ENCODE measurements at regions not wholly inside any gene's neighbourhood (a gene's known extent, or its start where the extent isn't known, plus 50 kb on each side); places are given as distances from the start of the nearest gene placed in this dataset.

DNA sequence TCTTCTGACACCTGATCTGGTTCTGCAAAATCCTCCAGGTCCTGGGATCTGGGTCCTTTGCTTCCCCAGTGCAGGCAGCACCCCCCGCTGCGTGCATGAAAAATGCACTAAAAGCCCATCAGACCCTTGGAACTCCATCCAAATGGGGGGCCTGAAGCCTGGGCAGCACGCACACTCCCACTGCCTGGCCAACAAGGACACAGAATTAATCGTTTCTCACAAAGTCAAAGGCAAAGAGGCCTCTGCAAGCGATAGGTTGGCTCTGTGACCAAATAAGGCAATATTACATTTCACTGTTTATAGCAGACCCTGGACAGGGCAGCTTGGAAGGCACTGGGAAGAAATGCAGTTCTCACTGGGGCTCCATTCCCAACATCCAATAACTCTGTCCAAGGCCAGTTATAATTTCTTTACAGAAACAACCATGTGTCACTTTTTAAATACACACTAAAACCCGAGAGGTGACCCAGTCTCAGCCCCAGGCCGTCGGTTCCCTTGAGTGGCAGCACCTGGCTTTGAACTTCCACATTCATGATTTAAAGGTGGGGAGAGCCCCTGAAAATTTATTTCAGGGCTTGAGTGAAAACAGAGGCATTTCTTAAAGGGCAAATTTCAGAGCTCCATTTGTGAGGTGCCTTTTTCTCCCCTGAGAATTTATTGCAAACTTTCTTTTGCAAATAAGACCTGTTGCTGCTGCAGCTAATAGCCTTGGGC lies 114.4 kb upstream of the ANO1 start:
- TF ChIP-seq, protein P1, sequence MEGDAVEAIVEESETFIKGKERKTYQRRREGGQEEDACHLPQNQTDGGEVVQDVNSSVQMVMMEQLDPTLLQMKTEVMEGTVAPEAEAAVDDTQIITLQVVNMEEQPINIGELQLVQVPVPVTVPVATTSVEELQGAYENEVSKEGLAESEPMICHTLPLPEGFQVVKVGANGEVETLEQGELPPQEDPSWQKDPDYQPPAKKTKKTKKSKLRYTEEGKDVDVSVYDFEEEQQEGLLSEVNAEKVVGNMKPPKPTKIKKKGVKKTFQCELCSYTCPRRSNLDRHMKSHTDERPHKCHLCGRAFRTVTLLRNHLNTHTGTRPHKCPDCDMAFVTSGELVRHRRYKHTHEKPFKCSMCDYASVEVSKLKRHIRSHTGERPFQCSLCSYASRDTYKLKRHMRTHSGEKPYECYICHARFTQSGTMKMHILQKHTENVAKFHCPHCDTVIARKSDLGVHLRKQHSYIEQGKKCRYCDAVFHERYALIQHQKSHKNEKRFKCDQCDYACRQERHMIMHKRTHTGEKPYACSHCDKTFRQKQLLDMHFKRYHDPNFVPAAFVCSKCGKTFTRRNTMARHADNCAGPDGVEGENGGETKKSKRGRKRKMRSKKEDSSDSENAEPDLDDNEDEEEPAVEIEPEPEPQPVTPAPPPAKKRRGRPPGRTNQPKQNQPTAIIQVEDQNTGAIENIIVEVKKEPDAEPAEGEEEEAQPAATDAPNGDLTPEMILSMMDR (IDR thresholded peaks at IDR 0.05; ENCODE audit: insufficient read depth, low read length, poor library complexity, severe bottlenecking): no peak
- Histone ChIP-seq H3K27me3 (replicated peaks; ENCODE audit: control insufficient read depth, insufficient read depth, low read length) (0 out of 2 replicates have a peak, but pooled peaks cover 2% of the 10 kb centered on the region), H3K4me3 (replicated peaks; ENCODE audit: low read depth, low read length) (no peak overlapping the region), H3K36me3 (ENCODE audit: control insufficient read depth, insufficient read depth, low read length) (no peaks in the 10 kb centered on the region)
- DNase-seq (ENCODE audit: extremely low read depth, insufficient read length): no peak

DNA sequence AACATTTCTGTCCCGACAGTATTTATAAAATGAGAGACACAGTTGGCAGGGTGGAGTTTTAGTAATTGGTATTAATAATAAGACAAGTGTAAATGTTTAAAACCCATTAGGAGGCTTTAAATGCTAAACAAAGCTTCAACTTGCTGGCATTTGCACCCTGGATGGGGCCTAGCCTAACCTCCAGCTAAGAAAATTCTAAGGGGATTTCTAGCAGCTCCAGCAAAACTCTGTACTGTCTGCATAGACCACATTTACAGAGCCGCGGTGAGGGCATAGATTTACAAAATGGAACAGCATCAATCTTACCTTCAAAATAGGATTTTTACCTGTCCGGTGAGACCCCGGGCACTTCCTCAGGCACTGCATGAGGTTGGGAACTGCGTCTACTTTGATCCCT lies 113.9 kb upstream of the ANO1 start:
- TF ChIP-seq, protein P1 (IDR thresholded peaks at IDR 0.05; ENCODE audit: insufficient read depth, low read length, poor library complexity, severe bottlenecking): no peak
- Histone ChIP-seq H3K36me3 (ENCODE audit: control insufficient read depth, insufficient read depth, low read length) (no peaks in the 10 kb centered on the region), H3K27me3 (replicated peaks; ENCODE audit: control insufficient read depth, insufficient read depth, low read length) (no peaks in the 10 kb centered on the region), H3K4me3 (replicated peaks; ENCODE audit: low read depth, low read length) (no peak overlapping the region)
- no peak for DNase-seq (ENCODE audit: extremely low read depth, insufficient read length)

DNA sequence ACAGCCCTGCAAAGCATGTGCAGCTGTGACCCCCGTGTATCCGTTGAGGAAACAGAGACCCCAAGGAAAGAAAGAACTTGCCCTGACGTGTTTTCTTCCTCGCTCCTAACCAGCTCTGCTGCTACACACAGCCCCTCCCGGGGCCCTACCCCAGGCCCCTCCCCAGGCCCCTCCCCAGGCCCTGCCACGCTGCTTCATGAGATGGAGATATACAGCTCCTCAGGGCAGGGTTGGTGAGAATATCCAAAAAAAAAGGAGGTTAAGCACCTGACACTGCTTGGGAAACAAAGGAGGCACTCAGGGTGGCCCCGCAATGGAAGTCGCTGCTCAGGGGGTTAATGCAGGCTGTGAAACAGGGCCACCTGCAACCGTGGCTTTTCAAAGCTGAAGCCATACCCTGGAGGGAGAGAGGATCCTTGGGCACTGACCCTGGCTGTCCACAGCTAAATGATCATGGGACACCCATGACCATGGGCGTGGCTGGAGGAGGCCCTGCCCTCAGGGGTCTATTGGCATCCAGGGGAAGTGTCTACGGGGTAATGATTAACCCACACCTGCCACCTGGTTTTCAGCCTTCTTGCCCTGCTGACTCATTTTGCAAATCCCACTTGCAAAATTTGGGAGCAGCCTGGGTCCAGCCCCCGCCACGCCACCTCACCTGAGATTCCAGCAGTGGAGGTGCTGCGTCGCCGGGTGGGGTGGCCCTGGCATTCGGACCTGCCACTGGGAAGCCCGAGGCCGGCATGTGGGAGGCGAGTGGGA lies 112.1 kb upstream of the ANO1 start:
- DNase-seq (ENCODE audit: extremely low read depth, insufficient read length): no peak
- H3K27me3 ChIP-seq (replicated peaks; ENCODE audit: control insufficient read depth, insufficient read depth, low read length): no peaks in the 10 kb centered on the region
- TF ChIP-seq, protein P1 (IDR thresholded peaks at IDR 0.05; ENCODE audit: insufficient read depth, low read length, poor library complexity, severe bottlenecking): no peak
- H3K36me3 ChIP-seq (ENCODE audit: control insufficient read depth, insufficient read depth, low read length): no peaks in the 10 kb centered on the region
- H3K4me3 ChIP-seq (replicated peaks; ENCODE audit: low read depth, low read length): no peak overlapping the region

DNA sequence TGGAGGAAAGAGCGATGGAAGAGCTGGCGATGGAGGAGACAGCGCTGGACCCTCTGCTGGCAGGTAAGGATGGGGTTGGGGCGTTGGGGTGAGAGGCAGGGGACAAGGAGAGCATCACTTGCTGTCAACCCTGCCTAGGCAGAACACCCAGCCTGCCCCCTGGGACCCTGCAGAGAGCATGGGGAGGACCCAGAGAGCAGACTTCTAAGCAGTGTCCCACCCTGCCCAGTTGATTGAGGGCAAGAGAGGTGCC lies 111.6 kb upstream of the ANO1 start:
- TF ChIP-seq, protein P1 (IDR thresholded peaks at IDR 0.05; ENCODE audit: insufficient read depth, low read length, poor library complexity, severe bottlenecking): no peak
- DNase-seq (ENCODE audit: extremely low read depth, insufficient read length): no peak
- Histone ChIP-seq H3K36me3 (ENCODE audit: control insufficient read depth, insufficient read depth, low read length) (no peaks in the 10 kb centered on the region), H3K4me3 (replicated peaks; ENCODE audit: low read depth, low read length) (no peak overlapping the region), H3K27me3 (replicated peaks; ENCODE audit: control insufficient read depth, insufficient read depth, low read length) (no peaks in the 10 kb centered on the region)

DNA sequence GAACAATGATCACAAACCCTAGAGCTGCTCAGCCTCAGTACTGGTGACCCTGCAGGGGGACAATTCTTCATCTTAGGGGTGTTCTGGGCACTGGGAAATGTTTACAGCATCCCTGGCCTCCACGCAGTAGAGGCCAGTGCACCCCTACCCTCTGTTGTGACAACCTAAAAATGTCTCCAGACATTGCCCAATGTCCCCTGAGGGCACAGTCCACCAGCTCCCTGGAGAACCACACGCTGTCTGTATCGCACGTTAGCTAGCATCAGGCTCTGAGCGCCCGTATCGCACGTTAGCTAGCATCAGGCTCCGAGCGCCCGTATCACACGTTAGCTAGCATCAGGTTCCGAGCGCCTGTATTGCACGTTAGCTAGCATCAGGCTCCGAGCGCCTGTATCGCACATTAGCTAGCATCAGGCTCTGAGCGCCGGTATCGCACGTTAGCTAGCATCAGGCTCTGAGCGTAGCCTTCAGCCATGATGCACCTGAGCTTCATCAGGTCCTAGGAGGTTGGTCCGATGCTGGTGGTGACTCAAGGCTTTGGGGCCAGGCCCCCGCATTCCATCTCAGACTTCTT lies 111.1 kb upstream of the ANO1 start:
- TF ChIP-seq, protein P1 (IDR thresholded peaks at IDR 0.05; ENCODE audit: insufficient read depth, low read length, poor library complexity, severe bottlenecking): no peak
- no peaks in the 10 kb centered on the region for H3K27me3 ChIP-seq (replicated peaks; ENCODE audit: control insufficient read depth, insufficient read depth, low read length)
- no peak for DNase-seq (ENCODE audit: extremely low read depth, insufficient read length)
- H3K4me3 ChIP-seq (replicated peaks; ENCODE audit: low read depth, low read length): no peak overlapping the region
- no peaks in the 10 kb centered on the region for H3K36me3 ChIP-seq (ENCODE audit: control insufficient read depth, insufficient read depth, low read length)
